ENCODE measurements at regions not wholly inside any gene's neighbourhood (a gene's known extent, or its start where the extent isn't known, plus 50 kb on each side); places are given as distances from the start of the nearest gene placed in this dataset.

GRCh38 chr13:65532231-65532630 is 1697.9 kb downstream of the PCDH9 start:
- TF ChIP-seq MAX (IDR thresholded peaks at IDR 0.05), result no peak
- no peak for TF ChIP-seq EP300 (IDR thresholded peaks at IDR 0.05; ENCODE audit: borderline replicate concordance)
